K562 (cell line): ENCODE measurements at regions not wholly inside any gene's neighbourhood (a gene's known extent, or its start where the extent isn't known, plus 50 kb on each side); places are given as distances from the start of the nearest gene placed in this dataset.

Experiments used
- ATAC-seq: fragments of 200-7000 bp; cut with Tn5 transposase; 3 replicates; pipeline ENCODE4 v1.9.1; 2020; ENCODE audit warnings: moderate library complexity
- BruUV-seq: library from RNA; stranded (reverse); fragments of 400-500 nt; replicated peaks from 2 replicates; lab custom pipeline; 2021; lab: Mats Ljungman, UMichigan
- CTCF ChIA-PET: fragments of 300-600 bp; formaldehyde crosslinking; extraction: SDS; loops from one replicate; lab custom pipeline; 2021; ENCODE audit warnings: low intra/inter-chr PET ratio; lab: Yijun Ruan, JAX
- POLR2A ChIA-PET: fragments of 300-600, 350-650 bp; sonication (Branson Sonifier 250); formaldehyde crosslinking; extraction: SDS; loops from one replicate; lab custom pipeline; 2021; ENCODE audit warnings: antibody characterized with exemption, inconsistent platforms; lab: Yijun Ruan, JAX
- DNase-seq, 4 experiments: peaks; one replicate each; pipeline versions ENCODE4 v3.0.0 to v3.0.0-alpha.2; 2011 to 2018; ENCODE audit warnings: low spot score in 3 of 4, mixed read lengths in 3 of 4; ENCODE audit errors: extremely low read depth in 1 of 4
- FAIRE-seq: peaks from 2 replicates; lab custom pipeline; 2011; peaks lifted over from hg19 to GRCh38; lab: Jason Lieb, UNC
- H2AFZ ChIP-seq: 2 replicates; pipeline ENCODE4 v1.6.0; 2011; ENCODE audit warnings: low read depth, low read length, control low read depth, inconsistent platforms
- H3K27ac ChIP-seq: fragments of 200-600 bp; 3 replicates; pipeline ENCODE4 v1.8.0; 2011; ENCODE audit warnings: low read depth, mild to moderate bottlenecking, control low read depth, inconsistent platforms, low read length, moderate library complexity, mixed read lengths; ENCODE audit errors: extremely low read depth
- H3K27me3 ChIP-seq, 2 experiments: fragments of 300-600 bp in 1 of 2; 2 replicates in 1 of 2; 3 replicates in 1 of 2; pipeline versions ENCODE4 v1.6.0 to v1.8.0; 2011; ENCODE audit warnings: inconsistent platforms in 2 of 2, low read length in 2 of 2, mild to moderate bottlenecking in 1 of 2, mixed read lengths in 1 of 2, moderate library complexity in 1 of 2; ENCODE audit not compliant: control insufficient read depth in 2 of 2, insufficient read depth in 2 of 2
- H3K36me3 ChIP-seq: fragments of 300-600 bp; 3 replicates; pipeline ENCODE4 v1.8.0; 2011; ENCODE audit warnings: mild to moderate bottlenecking, low read length, inconsistent platforms; ENCODE audit not compliant: control insufficient read depth, insufficient read depth
- H3K4me1 ChIP-seq, 2 experiments: fragments of 200-600 bp in 1 of 2; replicated peaks in 1 of 2; 2 replicates in 1 of 2; 3 replicates in 1 of 2; pipeline versions ENCODE4 v1.5.1 to v1.8.0; 2011; ENCODE audit warnings: inconsistent platforms in 2 of 2, low read length in 2 of 2, mild to moderate bottlenecking in 1 of 2, mixed read lengths in 1 of 2, moderate library complexity in 1 of 2; ENCODE audit not compliant: control insufficient read depth in 2 of 2, insufficient read depth in 2 of 2
- H3K4me2 ChIP-seq: 2 replicates; pipeline ENCODE4 v1.6.1; 2011; ENCODE audit warnings: low read length, control low read depth, inconsistent platforms, mixed read lengths; ENCODE audit not compliant: insufficient read depth
- H3K4me3 ChIP-seq: fragments of 200-600 bp; sonication (generic), shearing (Covaris generic); 2 replicates; pipeline ENCODE4 v1.5.1; 2016; ENCODE audit warnings: control low read depth, inconsistent platforms
- H3K79me2 ChIP-seq: fragments of 200-600 bp; 3 replicates; pipeline ENCODE4 v1.8.0; 2011; ENCODE audit warnings: low read length, inconsistent platforms; ENCODE audit not compliant: control insufficient read depth, insufficient read depth
- H3K9ac ChIP-seq, 2 experiments: 2 replicates each; pipeline versions ENCODE4 v1.6.0 to v1.6.1; 2011; ENCODE audit warnings: low read depth in 2 of 2, low read length in 2 of 2, control low read depth in 1 of 2, inconsistent platforms in 1 of 2, mild to moderate bottlenecking in 1 of 2, mixed read lengths in 1 of 2; ENCODE audit not compliant: insufficient read depth in 1 of 2
- H3K9me1 ChIP-seq: one replicate; pipeline ENCODE4 v1.6.0; 2011; ENCODE audit warnings: inconsistent platforms, mild to moderate bottlenecking, low read length, moderate library complexity; ENCODE audit not compliant: control insufficient read depth, insufficient read depth
- H3K9me3 ChIP-seq: replicated peaks from 2 replicates; pipeline ENCODE4 v1.5.1; 2011; ENCODE audit warnings: low read depth, low read length, inconsistent platforms; ENCODE audit not compliant: control insufficient read depth, insufficient read depth
- H4K20me1 ChIP-seq: replicated peaks from 2 replicates; pipeline ENCODE4 v1.6.1; 2011; ENCODE audit warnings: low read length, inconsistent platforms, mixed read lengths; ENCODE audit not compliant: control insufficient read depth, insufficient read depth
- ARID2 ChIP-seq: fragments of 450-650 bp; IDR thresholded peaks from 2 replicates; pipeline ENCODE4 v1.6.1; 2017; ENCODE audit warnings: antibody characterized with exemption, mild to moderate bottlenecking
- BMI1 ChIP-seq: fragments of 150-350 bp; IDR thresholded peaks from 2 replicates; pipeline ENCODE4 v1.6.1; 2014; ENCODE audit warnings: low read length
- BRF1 ChIP-seq: IDR thresholded peaks from 3 replicates; pipeline ENCODE4 v1.6.1; 2011; ENCODE audit warnings: borderline replicate concordance, mild to moderate bottlenecking; ENCODE audit not compliant: insufficient read length; ENCODE audit errors: extremely low read depth
- HDAC2 ChIP-seq: fragments of 450-650 bp; IDR thresholded peaks from 2 replicates; pipeline ENCODE4 v1.6.1; 2016; ENCODE audit warnings: mild to moderate bottlenecking
- KHSRP ChIP-seq: fragments of 450-650 bp; IDR thresholded peaks from 2 replicates; pipeline ENCODE4 v1.6.1; 2017
- NRF1 ChIP-seq, 2 experiments: fragments of 450-650 bp; IDR thresholded peaks in 1 of 2; conservative IDR thresholded peaks in 1 of 2; 2 replicates each; pipeline ENCODE4 v1.6.1; 2014; ENCODE audit warnings: mild to moderate bottlenecking in 2 of 2
- PTBP1 ChIP-seq: fragments of 200-400 bp; formaldehyde crosslinking; IDR thresholded peaks from 2 replicates; pipeline ENCODE4 v1.6.1; 2017; ENCODE audit warnings: low read depth, low read length
- RAD51 ChIP-seq: fragments of 450-650 bp; IDR thresholded peaks from 2 replicates; pipeline ENCODE4 v1.7.1; 2016; ENCODE audit warnings: low read depth, mild to moderate bottlenecking, borderline replicate concordance
- RCOR1 ChIP-seq, 2 experiments: IDR thresholded peaks; 2 replicates each; pipeline ENCODE4 v1.6.1; 2012; ENCODE audit warnings: low read depth in 2 of 2, low read length in 2 of 2, borderline replicate concordance in 1 of 2, improper control_type of control experiment in 1 of 2
- SRSF7 ChIP-seq: fragments of 200-400 bp; formaldehyde crosslinking; optimal IDR thresholded peaks from 2 replicates; pipeline ENCODE3; 2017; ENCODE audit warnings: mild to moderate bottlenecking, low read depth, low read length
- TCF7L2 ChIP-seq: fragments of 150-350 bp; IDR thresholded peaks from 2 replicates; pipeline ENCODE4 v1.6.1; 2016; ENCODE audit warnings: low read depth, mild to moderate bottlenecking, low read length, moderate library complexity
- ZNF431 ChIP-seq: sonication (generic); formaldehyde crosslinking; IDR thresholded peaks from 2 replicates; pipeline ENCODE4 v1.8.0; 2022; ENCODE audit warnings: mild to moderate bottlenecking, missing genetic modification reagents
- ZNF668 ChIP-seq: fragments of 250-450 bp; sonication (Bioruptor Pico); IDR thresholded peaks from 2 replicates; pipeline ENCODE4 v1.8.0; 2022; ENCODE audit warnings: mild to moderate bottlenecking, inconsistent platforms
- ZNF780A ChIP-seq: fragments of 250-450 bp; sonication (Bioruptor Pico); IDR thresholded peaks from 2 replicates; pipeline ENCODE4 v1.5.0; 2021; ENCODE audit warnings: mild to moderate bottlenecking
- WGBS: fragments of 100-300 bp; shearing (Covaris generic); methylation state at CpG from one replicate; pipeline ENCODE4 v1.1.6; 2016; ENCODE audit warnings: low coverage, mixed read lengths; ENCODE audit not compliant: insufficient coverage; ENCODE audit errors: missing lambda C conversion rate; 5-methylcytosine and 5-hydroxymethylcytosine counted together
- in situ Hi-C: fragments of 300-500 bp; cut with MboI; formaldehyde crosslinking; loops from 4 replicates; pipeline ENCODE4 v1.15.0; 2018; ENCODE audit warnings: inconsistent platforms, mixed read lengths
- intact Hi-C: fragments of 100-400 bp; cut with micrococcal nuclease; formaldehyde crosslinking; loops from 2 replicates; pipeline ENCODE4 v1.14.2; 2022
- TF ChIP-seq, protein P1 (sequence below): fragments of 250-450 bp; sonication (Bioruptor Pico); IDR thresholded peaks from 2 replicates; pipeline ENCODE4 v1.4.0; 2020; ENCODE audit warnings: mild to moderate bottlenecking, moderate library complexity, borderline replicate concordance
- TF ChIP-seq, protein P2 (sequence below): fragments of 150-350 bp; IDR thresholded peaks from 2 replicates; pipeline ENCODE4 v1.6.1; 2014; ENCODE audit warnings: low read depth, mild to moderate bottlenecking, low read length, borderline replicate concordance

DNA sequence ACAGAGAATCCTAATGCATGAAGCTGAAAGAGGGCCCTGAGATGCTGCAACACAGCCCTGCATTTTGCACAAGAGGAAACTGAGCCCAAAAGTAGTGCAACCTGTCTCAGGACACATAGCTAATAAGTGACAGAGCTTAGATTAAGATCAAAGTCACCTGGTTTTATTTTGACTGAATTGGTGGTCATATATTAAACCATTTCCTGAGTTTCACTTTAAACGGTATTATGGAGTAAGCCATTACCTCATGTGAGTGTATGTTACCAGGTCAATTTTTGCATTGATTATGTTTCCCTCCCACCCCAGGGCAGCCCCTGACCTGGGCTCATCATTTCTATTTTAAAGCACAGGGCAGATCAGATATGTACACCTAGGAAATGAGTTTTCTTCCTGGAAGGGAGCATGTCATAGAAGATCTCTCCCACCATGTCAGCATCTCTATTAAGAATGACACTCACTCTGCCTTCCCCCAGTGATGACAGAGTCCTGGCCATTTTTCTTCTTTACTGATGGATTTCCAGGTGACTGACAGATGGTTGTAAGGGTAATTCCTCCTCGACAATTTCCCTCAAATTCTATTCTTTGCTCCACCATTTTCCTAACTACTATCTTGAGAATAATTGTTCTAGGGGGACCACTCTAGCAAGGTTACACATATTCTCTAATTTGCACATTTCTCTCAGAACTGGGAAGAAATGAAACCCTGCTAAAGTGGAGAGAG lies 441.3 kb upstream of the SLC14A2 start (continued):
- TF ChIP-seq, protein P1, sequence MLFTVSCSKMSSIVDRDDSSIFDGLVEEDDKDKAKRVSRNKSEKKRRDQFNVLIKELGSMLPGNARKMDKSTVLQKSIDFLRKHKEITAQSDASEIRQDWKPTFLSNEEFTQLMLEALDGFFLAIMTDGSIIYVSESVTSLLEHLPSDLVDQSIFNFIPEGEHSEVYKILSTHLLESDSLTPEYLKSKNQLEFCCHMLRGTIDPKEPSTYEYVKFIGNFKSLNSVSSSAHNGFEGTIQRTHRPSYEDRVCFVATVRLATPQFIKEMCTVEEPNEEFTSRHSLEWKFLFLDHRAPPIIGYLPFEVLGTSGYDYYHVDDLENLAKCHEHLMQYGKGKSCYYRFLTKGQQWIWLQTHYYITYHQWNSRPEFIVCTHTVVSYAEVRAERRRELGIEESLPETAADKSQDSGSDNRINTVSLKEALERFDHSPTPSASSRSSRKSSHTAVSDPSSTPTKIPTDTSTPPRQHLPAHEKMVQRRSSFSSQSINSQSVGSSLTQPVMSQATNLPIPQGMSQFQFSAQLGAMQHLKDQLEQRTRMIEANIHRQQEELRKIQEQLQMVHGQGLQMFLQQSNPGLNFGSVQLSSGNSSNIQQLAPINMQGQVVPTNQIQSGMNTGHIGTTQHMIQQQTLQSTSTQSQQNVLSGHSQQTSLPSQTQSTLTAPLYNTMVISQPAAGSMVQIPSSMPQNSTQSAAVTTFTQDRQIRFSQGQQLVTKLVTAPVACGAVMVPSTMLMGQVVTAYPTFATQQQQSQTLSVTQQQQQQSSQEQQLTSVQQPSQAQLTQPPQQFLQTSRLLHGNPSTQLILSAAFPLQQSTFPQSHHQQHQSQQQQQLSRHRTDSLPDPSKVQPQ (CRISPR knock-in tag): no peak

DNA sequence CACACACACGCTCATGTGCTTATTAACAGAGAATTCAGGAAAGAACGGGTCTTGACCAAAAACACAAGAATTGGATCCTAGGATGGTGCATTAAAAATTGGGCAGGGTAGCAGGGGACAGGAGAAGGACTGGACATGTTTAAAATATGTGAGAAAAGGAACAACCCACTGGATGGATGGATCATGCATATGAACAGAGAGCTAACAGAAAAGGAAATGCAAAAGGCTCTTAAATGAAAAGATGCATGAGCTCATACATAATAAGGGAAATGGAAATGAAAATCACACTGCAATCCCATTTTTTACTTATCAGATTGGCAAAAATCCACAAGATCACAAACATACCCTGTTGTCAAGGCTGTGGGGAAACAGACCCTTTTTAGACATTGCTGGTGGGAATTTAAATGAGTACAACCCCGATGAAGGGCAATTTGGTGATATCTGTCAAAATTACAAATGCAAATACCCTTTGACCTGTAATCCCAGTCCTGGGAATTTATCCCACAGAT lies 440.6 kb upstream of the SLC14A2 start:
- H3K9me3 ChIP-seq: no peaks in the 10 kb centered on the region
- H3K9ac ChIP-seq: no peak overlapping the region
- CTCF ChIA-PET: no interaction called here
- DNase-seq: no peak
- ATAC-seq: no peak
- no peaks in the 10 kb centered on the region for H4K20me1 ChIP-seq
- H3K27me3 ChIP-seq: no peaks in the 10 kb centered on the region
- H2AFZ ChIP-seq: no peak overlapping the region
- no peaks in the 10 kb centered on the region for H3K36me3 ChIP-seq
- 0% methylated on average over 2 of the region's 3 CpGs for WGBS
- BruUV-seq: no TSS peak
- in situ Hi-C loops (no loop called here), intact Hi-C loops (no loop called here)
- H3K79me2 ChIP-seq: no peaks in the 10 kb centered on the region
- H3K27ac ChIP-seq: no peak overlapping the region
- no peak overlapping the region for H3K4me2 ChIP-seq
- H3K4me1 ChIP-seq: no peaks in the 10 kb centered on the region
- no peaks in the 10 kb centered on the region for H3K9me1 ChIP-seq
- H3K4me3 ChIP-seq: no peak overlapping the region
- POLR2A ChIA-PET: interaction anchor here (1.6 kb wide), 1 partner anchor 23 kb away, joined by 3 read pairs; no protein-coding TSS in a partner anchor
- no peak for FAIRE-seq
- TF ChIP-seq PTBP1: no peak
- no peak for TF ChIP-seq ZNF668 (CRISPR knock-in tag)
- TF ChIP-seq RCOR1 (IDR thresholded peaks at IDR 0.05; ENCODE audit: borderline replicate concordance in 1 of 2, low read depth in 2 of 2, low read length in 2 of 2): no peak
- TF ChIP-seq BRF1: no peak
- TF ChIP-seq KHSRP: no peak
- TF ChIP-seq BMI1: no peak
- TF ChIP-seq HDAC2: no peak
- TF ChIP-seq RAD51: no peak
- no peak for TF ChIP-seq SRSF7
- TF ChIP-seq, protein P2, sequence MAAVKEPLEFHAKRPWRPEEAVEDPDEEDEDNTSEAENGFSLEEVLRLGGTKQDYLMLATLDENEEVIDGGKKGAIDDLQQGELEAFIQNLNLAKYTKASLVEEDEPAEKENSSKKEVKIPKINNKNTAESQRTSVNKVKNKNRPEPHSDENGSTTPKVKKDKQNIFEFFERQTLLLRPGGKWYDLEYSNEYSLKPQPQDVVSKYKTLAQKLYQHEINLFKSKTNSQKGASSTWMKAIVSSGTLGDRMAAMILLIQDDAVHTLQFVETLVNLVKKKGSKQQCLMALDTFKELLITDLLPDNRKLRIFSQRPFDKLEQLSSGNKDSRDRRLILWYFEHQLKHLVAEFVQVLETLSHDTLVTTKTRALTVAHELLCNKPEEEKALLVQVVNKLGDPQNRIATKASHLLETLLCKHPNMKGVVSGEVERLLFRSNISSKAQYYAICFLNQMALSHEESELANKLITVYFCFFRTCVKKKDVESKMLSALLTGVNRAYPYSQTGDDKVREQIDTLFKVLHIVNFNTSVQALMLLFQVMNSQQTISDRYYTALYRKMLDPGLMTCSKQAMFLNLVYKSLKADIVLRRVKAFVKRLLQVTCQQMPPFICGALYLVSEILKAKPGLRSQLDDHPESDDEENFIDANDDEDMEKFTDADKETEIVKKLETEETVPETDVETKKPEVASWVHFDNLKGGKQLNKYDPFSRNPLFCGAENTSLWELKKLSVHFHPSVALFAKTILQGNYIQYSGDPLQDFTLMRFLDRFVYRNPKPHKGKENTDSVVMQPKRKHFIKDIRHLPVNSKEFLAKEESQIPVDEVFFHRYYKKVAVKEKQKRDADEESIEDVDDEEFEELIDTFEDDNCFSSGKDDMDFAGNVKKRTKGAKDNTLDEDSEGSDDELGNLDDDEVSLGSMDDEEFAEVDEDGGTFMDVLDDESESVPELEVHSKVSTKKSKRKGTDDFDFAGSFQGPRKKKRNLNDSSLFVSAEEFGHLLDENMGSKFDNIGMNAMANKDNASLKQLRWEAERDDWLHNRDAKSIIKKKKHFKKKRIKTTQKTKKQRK: no peak
- no peak for TF ChIP-seq TCF7L2
- TF ChIP-seq NRF1 (conservative IDR thresholded peaks at IDR 0.05 in 1 of 2, IDR thresholded peaks at IDR 0.05 in 1 of 2): no peak
- no peak for TF ChIP-seq ARID2
- TF ChIP-seq ZNF431 (CRISPR knock-in tag): no peak
- TF ChIP-seq ZNF780A (CRISPR knock-in tag): no peak
